GM23248 (cell line): ENCODE measurements at regions not wholly inside any gene's neighbourhood (a gene's known extent, or its start where the extent isn't known, plus 50 kb on each side); places are given as distances from the start of the nearest gene placed in this dataset.

ENCODE experiments used
- EZH2 ChIP-seq: fragments of 200-600 bp; sonication (generic); IDR thresholded peaks from 2 replicates; pipeline ENCODE4 v1.6.1; 2018; ENCODE audit warnings: antibody characterized with exemption, mild to moderate bottlenecking; ENCODE audit not compliant: insufficient read depth, poor library complexity, severe bottlenecking
- EZH2phosphoT487 ChIP-seq: fragments of 200-600 bp; sonication (generic); IDR thresholded peaks from 2 replicates; pipeline ENCODE4 v1.6.1; 2018; ENCODE audit warnings: antibody characterized with exemption, moderate library complexity, mild to moderate bottlenecking, low read depth; ENCODE audit not compliant: insufficient read depth

- no peak for TF ChIP-seq EZH2
- no peak for TF ChIP-seq EZH2phosphoT487
These were observed 300.0 kb downstream of the SPRY2 start for GRCh38 chr13:80040981-80041317.
